KMS-11 (cell line): ENCODE measurements at regions not wholly inside any gene's neighbourhood (a gene's known extent, or its start where the extent isn't known, plus 50 kb on each side); places are given as distances from the start of the nearest gene placed in this dataset.

ENCODE experiments used
- H2AFZ ChIP-seq: fragments of 200-600 bp; sonication (generic); 2 replicates; pipeline ENCODE4 v1.6.1; 2016; ENCODE audit warnings: antibody characterized with exemption, mixed run types, low read depth
- H3K27ac ChIP-seq: fragments of 200-600 bp; sonication (generic); 2 replicates; pipeline ENCODE4 v1.6.1; 2016; ENCODE audit warnings: mild to moderate bottlenecking, mixed run types
- H3K27me3 ChIP-seq: fragments of 200-600 bp; sonication (generic); 2 replicates; pipeline ENCODE4 v1.6.1; 2017; ENCODE audit warnings: mild to moderate bottlenecking, low read depth, mixed run types, moderate library complexity; ENCODE audit not compliant: insufficient read depth
- H3K36me3 ChIP-seq: fragments of 200-600 bp; sonication (generic); 2 replicates; pipeline ENCODE4 v1.6.1; 2017; ENCODE audit warnings: mild to moderate bottlenecking, mixed run types; ENCODE audit not compliant: insufficient read depth
- H3K4me1 ChIP-seq: fragments of 200-600 bp; sonication (generic); 2 replicates; pipeline ENCODE4 v1.6.1; 2016; ENCODE audit warnings: mild to moderate bottlenecking, low read depth, mixed run types; ENCODE audit not compliant: poor library complexity, severe bottlenecking
- H3K4me2 ChIP-seq: fragments of 200-600 bp; sonication (generic); 2 replicates; pipeline ENCODE4 v1.7.0; 2016; ENCODE audit warnings: mild to moderate bottlenecking, mixed run types
- H3K4me3 ChIP-seq: fragments of 200-600 bp; sonication (generic); IDR thresholded peaks from 2 replicates; pipeline ENCODE4 v1.6.1; 2017; ENCODE audit warnings: low read depth, low read length, mixed read lengths; ENCODE audit not compliant: insufficient read depth
- H3K79me2 ChIP-seq: fragments of 200-600 bp; sonication (generic); 2 replicates; pipeline ENCODE4 v1.6.1; 2016; ENCODE audit warnings: low read depth, mixed run types; ENCODE audit not compliant: insufficient read depth
- H3K9ac ChIP-seq: fragments of 200-600 bp; sonication (generic); 2 replicates; pipeline ENCODE4 v1.6.1; 2016; ENCODE audit warnings: mild to moderate bottlenecking, mixed run types
- H4K20me1 ChIP-seq: fragments of 200-600 bp; sonication (generic); 2 replicates; pipeline ENCODE4 v1.6.1; 2016; ENCODE audit warnings: mild to moderate bottlenecking, mixed run types; ENCODE audit not compliant: insufficient read depth
- TF ChIP-seq, protein P1 (sequence below): fragments of 200-600 bp; sonication (generic); conservative IDR thresholded peaks from 2 replicates; pipeline ENCODE4 v1.6.1; 2017; ENCODE audit warnings: low read depth, mild to moderate bottlenecking, antibody characterized with exemption, low read length, moderate library complexity, mixed read lengths

DNA sequence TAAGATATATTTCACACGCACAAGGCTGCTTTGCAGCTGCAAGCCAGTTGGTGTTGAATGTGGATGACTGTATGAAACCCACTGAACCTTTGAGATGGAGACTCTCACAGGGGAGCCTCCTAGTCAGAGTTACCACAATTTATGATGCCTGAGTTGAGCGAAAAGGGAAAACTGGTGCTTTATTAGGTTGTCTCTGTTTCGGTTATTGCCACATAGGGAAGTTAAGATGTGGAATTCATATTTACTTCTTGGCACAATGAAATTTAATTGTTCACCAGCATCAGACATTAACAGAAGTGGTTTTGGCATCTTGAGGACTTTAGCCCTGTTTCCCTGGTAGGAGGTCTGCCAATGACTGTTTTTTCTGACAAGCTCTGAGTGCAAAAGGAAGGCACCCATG, 358.2 kb downstream of the SQOR start:
- Histone ChIP-seq H3K79me2 (no peaks in the 10 kb centered on the region), H2AFZ (no peak overlapping the region), H3K4me1 (no peaks in the 10 kb centered on the region), H3K27me3 (no peaks in the 10 kb centered on the region), H4K20me1 (no peaks in the 10 kb centered on the region), H3K4me3 (no peak overlapping the region), H3K36me3 (no peaks in the 10 kb centered on the region), H3K9ac (no peak overlapping the region), H3K27ac (no peak overlapping the region), H3K4me2 (no peak overlapping the region)
- TF ChIP-seq, protein P1, sequence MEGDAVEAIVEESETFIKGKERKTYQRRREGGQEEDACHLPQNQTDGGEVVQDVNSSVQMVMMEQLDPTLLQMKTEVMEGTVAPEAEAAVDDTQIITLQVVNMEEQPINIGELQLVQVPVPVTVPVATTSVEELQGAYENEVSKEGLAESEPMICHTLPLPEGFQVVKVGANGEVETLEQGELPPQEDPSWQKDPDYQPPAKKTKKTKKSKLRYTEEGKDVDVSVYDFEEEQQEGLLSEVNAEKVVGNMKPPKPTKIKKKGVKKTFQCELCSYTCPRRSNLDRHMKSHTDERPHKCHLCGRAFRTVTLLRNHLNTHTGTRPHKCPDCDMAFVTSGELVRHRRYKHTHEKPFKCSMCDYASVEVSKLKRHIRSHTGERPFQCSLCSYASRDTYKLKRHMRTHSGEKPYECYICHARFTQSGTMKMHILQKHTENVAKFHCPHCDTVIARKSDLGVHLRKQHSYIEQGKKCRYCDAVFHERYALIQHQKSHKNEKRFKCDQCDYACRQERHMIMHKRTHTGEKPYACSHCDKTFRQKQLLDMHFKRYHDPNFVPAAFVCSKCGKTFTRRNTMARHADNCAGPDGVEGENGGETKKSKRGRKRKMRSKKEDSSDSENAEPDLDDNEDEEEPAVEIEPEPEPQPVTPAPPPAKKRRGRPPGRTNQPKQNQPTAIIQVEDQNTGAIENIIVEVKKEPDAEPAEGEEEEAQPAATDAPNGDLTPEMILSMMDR: no peak

DNA sequence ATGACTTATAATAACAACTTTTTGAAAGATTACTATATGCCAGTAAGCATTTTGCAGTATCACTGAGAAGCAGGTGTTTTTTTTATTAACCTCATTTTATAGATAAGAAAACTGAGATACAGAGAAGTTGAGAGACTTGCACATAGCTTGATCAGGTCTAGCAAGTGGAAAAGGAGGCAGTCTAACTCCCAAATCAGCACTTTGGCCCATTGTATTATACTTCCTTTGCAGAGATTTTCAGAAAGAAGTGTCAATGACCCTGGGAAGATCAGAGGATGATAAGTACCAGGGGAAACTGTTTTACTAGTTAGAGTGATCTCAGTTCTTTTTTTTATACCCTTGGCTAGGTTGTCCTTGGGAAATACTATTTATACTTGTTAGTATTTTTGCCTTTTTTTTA, 358.7 kb downstream of the SQOR start:
- TF ChIP-seq, protein P1: no peak
- Histone ChIP-seq H2AFZ (no peak overlapping the region), H3K27ac (no peak overlapping the region), H3K4me3 (no peak overlapping the region), H3K27me3 (no peaks in the 10 kb centered on the region), H3K79me2 (no peaks in the 10 kb centered on the region), H4K20me1 (no peaks in the 10 kb centered on the region), H3K4me1 (no peaks in the 10 kb centered on the region), H3K36me3 (no peaks in the 10 kb centered on the region), H3K9ac (no peak overlapping the region), H3K4me2 (no peak overlapping the region)

DNA sequence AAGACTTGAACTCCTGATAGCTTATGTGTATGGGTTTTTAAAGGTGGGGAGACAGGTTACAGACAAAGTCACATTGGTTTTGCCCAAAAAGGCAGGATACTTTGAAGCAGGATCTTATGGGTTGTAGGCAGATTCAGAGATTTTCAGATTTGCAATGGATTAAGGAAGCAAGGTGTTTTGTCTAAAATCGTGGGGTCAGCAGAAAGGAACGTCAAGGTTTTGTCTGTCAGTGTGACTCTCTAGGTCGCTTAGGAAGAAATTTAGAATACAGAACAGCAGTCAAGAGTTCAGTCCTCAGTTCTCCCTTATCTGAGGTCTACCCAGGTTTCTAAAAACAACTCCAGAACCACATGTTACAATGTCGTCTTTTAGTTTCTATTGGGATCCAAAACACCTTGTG, 361.0 kb downstream of the SQOR start:
- Histone ChIP-seq H4K20me1 (no peaks in the 10 kb centered on the region), H3K4me1 (no peaks in the 10 kb centered on the region), H3K27ac (no peak overlapping the region), H3K79me2 (no peaks in the 10 kb centered on the region), H3K36me3 (no peaks in the 10 kb centered on the region), H3K4me2 (no peak overlapping the region), H3K4me3 (no peak overlapping the region), H3K9ac (no peak overlapping the region), H2AFZ (no peak overlapping the region), H3K27me3 (no peaks in the 10 kb centered on the region)
- TF ChIP-seq, protein P1: no peak

DNA sequence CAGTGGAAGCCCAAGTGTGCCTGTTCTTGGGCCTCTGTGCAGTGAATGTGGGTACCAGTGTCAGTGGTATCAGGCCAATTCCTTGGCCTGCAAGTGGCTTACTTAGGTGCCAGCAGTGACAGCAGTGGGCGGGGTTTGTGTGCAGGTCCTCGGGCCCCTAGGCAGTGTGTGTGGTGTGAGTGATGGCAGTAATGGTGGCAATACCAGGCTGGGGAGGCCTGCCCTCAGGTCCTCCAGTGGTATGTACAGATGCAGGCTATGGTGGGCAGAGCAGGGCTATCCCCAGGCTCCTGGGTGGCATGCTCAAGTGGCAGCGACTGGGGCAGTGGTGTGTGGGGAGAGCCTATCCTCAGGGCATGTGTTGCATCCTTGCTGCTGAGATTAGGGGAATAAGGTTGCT, 379.7 kb downstream of the SQOR start:
- Histone ChIP-seq H3K9ac (no peak overlapping the region), H3K4me3 (no peak overlapping the region), H3K4me2 (no peak overlapping the region), H3K27me3 (no peaks in the 10 kb centered on the region), H3K4me1 (no peaks in the 10 kb centered on the region), H3K79me2 (no peaks in the 10 kb centered on the region), H3K36me3 (no peaks in the 10 kb centered on the region), H3K27ac (no peak overlapping the region), H2AFZ (no peak overlapping the region), H4K20me1 (no peaks in the 10 kb centered on the region)
- TF ChIP-seq, protein P1: no peak

DNA sequence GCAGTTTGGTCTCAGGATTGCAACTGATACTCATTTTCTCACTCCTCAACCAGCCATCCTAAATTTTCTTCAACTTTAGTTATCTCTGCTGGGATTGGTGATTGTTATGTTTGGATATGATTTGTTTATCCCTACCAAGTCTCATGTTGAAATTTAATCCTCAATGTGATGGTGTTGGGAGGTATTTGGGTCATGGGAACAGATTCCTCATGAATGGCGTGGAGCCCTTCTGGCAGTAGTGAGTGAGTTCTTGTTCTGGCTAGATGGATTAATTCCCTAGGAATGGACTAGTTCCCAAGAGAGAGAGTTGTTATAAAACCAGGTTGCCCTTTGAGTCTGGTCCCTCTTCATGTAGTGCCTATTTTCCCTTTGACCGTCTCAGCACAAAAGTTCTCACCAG, 399.9 kb downstream of the SQOR start:
- Histone ChIP-seq H3K9ac (no peak overlapping the region), H3K27ac (no peak overlapping the region), H3K79me2 (no peaks in the 10 kb centered on the region), H3K4me2 (no peak overlapping the region), H3K4me1 (no peaks in the 10 kb centered on the region), H3K4me3 (no peak overlapping the region), H3K36me3 (no peaks in the 10 kb centered on the region), H4K20me1 (no peaks in the 10 kb centered on the region), H2AFZ (no peak overlapping the region), H3K27me3 (no peaks in the 10 kb centered on the region)
- TF ChIP-seq, protein P1: no peak
